HG03521 (cell line): ENCODE measurements at regions not wholly inside any gene's neighbourhood (a gene's known extent, or its start where the extent isn't known, plus 50 kb on each side); places are given as distances from the start of the nearest gene placed in this dataset.
A peak's percentile ranks its signal among the peaks of the same experiment; 100 is the strongest.

Experiments
- ATAC-seq: cut with Tn5 transposase; IDR thresholded peaks from one replicate; pipeline ENCODE4 v1.9.1; 2021; ENCODE audit warnings: mild to moderate bottlenecking, moderate library complexity; ENCODE audit not compliant: unreplicated experiment

- ATAC-seq: peak; percentile 54
Measured at GRCh38 chr4:162392946-162393345, 229.1 kb upstream of the FSTL5 start.

- no peak for ATAC-seq
Measured at GRCh38 chr4:162366146-162366545, 202.3 kb upstream of the FSTL5 start.

- ATAC-seq: no peak
Measured at GRCh38 chr4:162364651-162365050, 200.9 kb upstream of the FSTL5 start.

- no peak for ATAC-seq
Measured at GRCh38 chr4:162360369-162361149, 196.8 kb upstream of the FSTL5 start.

GRCh38 chr4:162356181-162356580 lies 192.4 kb upstream of the FSTL5 start:
- ATAC-seq: no peak

- no peak for ATAC-seq
Measured at GRCh38 chr4:162352580-162353107, 188.8 kb upstream of the FSTL5 start.

GRCh38 chr4:162350331-162350730 lies 186.5 kb upstream of the FSTL5 start:
- no peak for ATAC-seq

GRCh38 chr4:162349395-162349794 lies 185.6 kb upstream of the FSTL5 start:
- ATAC-seq: no peak

- ATAC-seq: no peak
Measured at GRCh38 chr4:162347842-162348213, 184.0 kb upstream of the FSTL5 start.

- no peak for ATAC-seq
Measured at GRCh38 chr4:162347156-162347841, 183.5 kb upstream of the FSTL5 start.

- ATAC-seq: no peak
Measured at GRCh38 chr4:162343967-162344366, 180.2 kb upstream of the FSTL5 start.

- no peak for ATAC-seq
Measured at GRCh38 chr4:162341533-162341932, 177.7 kb upstream of the FSTL5 start.

- ATAC-seq: no peak
Measured at GRCh38 chr4:162323919-162324318, 160.1 kb upstream of the FSTL5 start.

GRCh38 chr4:162322054-162322453 lies 158.3 kb upstream of the FSTL5 start:
- no peak for ATAC-seq

GRCh38 chr4:162285753-162286152 lies 122.0 kb upstream of the FSTL5 start:
- ATAC-seq: no peak

- ATAC-seq: no peak
Measured at GRCh38 chr4:162282684-162283083, 118.9 kb upstream of the FSTL5 start.

GRCh38 chr4:162274354-162274753 lies 110.6 kb upstream of the FSTL5 start:
- ATAC-seq: peak; percentile 64

- ATAC-seq: no peak
Measured at GRCh38 chr4:162272215-162272614, 108.4 kb upstream of the FSTL5 start.

GRCh38 chr4:162268911-162269310 lies 105.1 kb upstream of the FSTL5 start:
- ATAC-seq: no peak

GRCh38 chr4:162265802-162266201 lies 102.0 kb upstream of the FSTL5 start:
- ATAC-seq: no peak

- ATAC-seq: no peak
Measured at GRCh38 chr4:162245051-162245450, 81.3 kb upstream of the FSTL5 start.

- ATAC-seq: no peak
Measured at GRCh38 chr4:162241857-162242256, 78.1 kb upstream of the FSTL5 start.
